B cell (primary cell): ENCODE measurements at regions not wholly inside any gene's neighbourhood (a gene's known extent, or its start where the extent isn't known, plus 50 kb on each side); places are given as distances from the start of the nearest gene placed in this dataset.

Experiments
- ATAC-seq: fragments of 200-7000 bp; cut with Tn5 transposase; one replicate; pipeline ENCODE4 v1.10.0; 2021; ENCODE audit warnings: low read depth, mild to moderate bottlenecking, moderate number of reproducible peaks, moderate library complexity
- CTCF ChIA-PET: fragments of 350-600 bp; sonication (Branson Sonifier 250); formaldehyde crosslinking; loops from one replicate; lab custom pipeline; 2021; ENCODE audit warnings: antibody characterized with exemption, inconsistent platforms; lab: Charles Lee
- POLR2A ChIA-PET: fragments of 350-600 bp; sonication (Branson Sonifier 250); formaldehyde crosslinking; loops from one replicate; lab custom pipeline; 2021; ENCODE audit warnings: antibody characterized with exemption; lab: Charles Lee
- DNase-seq: peaks from one replicate; pipeline ENCODE4 v3.0.0; 2013
- H2AFZ ChIP-seq: 2 replicates; pipeline ENCODE4 v1.6.1; 2012; ENCODE audit warnings: mild to moderate bottlenecking, low read depth, low read length; ENCODE audit not compliant: insufficient read depth, poor library complexity, severe bottlenecking
- H3K27ac ChIP-seq, 2 donors: 1 replicate in 1 of 2; 2 replicates in 1 of 2; pipeline ENCODE4 v1.5.1; 2012 to 2013; ENCODE audit warnings: low read length in 2 of 2, mild to moderate bottlenecking in 2 of 2, moderate library complexity in 1 of 2
- H3K27me3 ChIP-seq, 4 experiments: fragments of 200-600 bp in 1 of 4; sonication (generic) in 1 of 4; replicated peaks in 1 of 4; 1 replicate in 2 of 4; 2 replicates in 2 of 4; pipeline versions ENCODE4 v1.6.1 to v1.7.0; 2013 to 2016; ENCODE audit warnings: low read length in 3 of 4, mild to moderate bottlenecking in 2 of 4, mixed read lengths in 1 of 4, moderate library complexity in 1 of 4; ENCODE audit not compliant: insufficient read depth in 4 of 4, control insufficient read depth in 3 of 4; ENCODE audit errors: control extremely low read depth in 1 of 4
- H3K36me3 ChIP-seq, 2 experiments: replicated peaks in 1 of 2; 1 replicate in 1 of 2; 2 replicates in 1 of 2; pipeline versions ENCODE4 v1.6.1 to v1.7.1; 2013; ENCODE audit warnings: low read length in 1 of 2; ENCODE audit not compliant: insufficient read depth in 2 of 2, control insufficient read depth in 1 of 2; ENCODE audit errors: control extremely low read depth in 1 of 2, extremely low read depth in 1 of 2
- H3K4me1 ChIP-seq, 2 donors: fragments of 200-600 bp in 1 of 2; sonication (generic) in 1 of 2; 1 replicate in 1 of 2; 2 replicates in 1 of 2; pipeline versions ENCODE4 v1.5.1 to v1.6.1; 2013 to 2017; ENCODE audit warnings: low read length in 2 of 2; ENCODE audit not compliant: control insufficient read depth in 2 of 2, insufficient read depth in 2 of 2
- H3K4me2 ChIP-seq: replicated peaks from 2 replicates; pipeline ENCODE3; 2012; ENCODE audit warnings: mild to moderate bottlenecking, low read depth, low read length; ENCODE audit not compliant: poor library complexity, severe bottlenecking
- H3K4me3 ChIP-seq, 5 experiments: fragments of 200-600 bp in 1 of 5; sonication (generic) in 1 of 5; 1 replicate in 3 of 5; 2 replicates in 2 of 5; pipeline versions ENCODE4 v1.5.1 to v1.7.0; 2011 to 2016; ENCODE audit warnings: low read length in 4 of 5, mild to moderate bottlenecking in 4 of 5, low read depth in 2 of 5, control low read depth in 1 of 5, moderate library complexity in 1 of 5; ENCODE audit not compliant: insufficient read depth in 1 of 5; ENCODE audit errors: control extremely low read depth in 1 of 5, extremely low read depth in 1 of 5
- H3K79me2 ChIP-seq: fragments of 200-600 bp; sonication (generic); one replicate; pipeline ENCODE4 v1.6.0; 2016; ENCODE audit warnings: low read length; ENCODE audit not compliant: control insufficient read depth, insufficient read depth
- H3K9ac ChIP-seq: fragments of 200-600 bp; sonication (generic); 2 replicates; pipeline ENCODE4 v1.6.1; 2017; ENCODE audit warnings: mild to moderate bottlenecking, low read length, moderate library complexity
- H3K9me3 ChIP-seq, 3 donors: one replicate each; pipeline versions ENCODE4 v1.6.1 to v1.7.1; 2013; ENCODE audit warnings: low read length in 2 of 3; ENCODE audit not compliant: control insufficient read depth in 2 of 3, insufficient read depth in 1 of 3; ENCODE audit errors: control extremely low read depth in 1 of 3
- H4K20me1 ChIP-seq: 2 replicates; pipeline ENCODE4 v1.6.0; 2012; ENCODE audit warnings: mild to moderate bottlenecking, low read length; ENCODE audit not compliant: insufficient read depth, control insufficient read depth, poor library complexity, severe bottlenecking
- H3K27ac Mint-ChIP-seq: one replicate; pipeline ENCODE4 v1.8.0; 2021; ENCODE audit warnings: mixed read lengths
- H3K27me3 Mint-ChIP-seq: one replicate; pipeline ENCODE4 v1.8.0; 2021; ENCODE audit warnings: mixed read lengths
- H3K4me1 Mint-ChIP-seq: one replicate; pipeline ENCODE4 v1.8.0; 2021; ENCODE audit warnings: mixed read lengths
- H3K4me3 Mint-ChIP-seq: one replicate; pipeline ENCODE4 v1.8.0; 2021; ENCODE audit warnings: mixed read lengths
- H3K9me3 Mint-ChIP-seq: one replicate; pipeline ENCODE4 v1.8.0; 2022; ENCODE audit warnings: mixed read lengths; ENCODE audit not compliant: insufficient read depth
- EZH2 ChIP-seq: IDR thresholded peaks from 2 replicates; pipeline ENCODE4 v1.6.1; 2012; ENCODE audit warnings: borderline replicate concordance, low read depth, mild to moderate bottlenecking, moderate library complexity, low read length; ENCODE audit not compliant: insufficient read depth, poor library complexity, severe bottlenecking
- WGBS: methylation state at CpG from one replicate; pipeline ENCODE4 v1.1.5; 2013; ENCODE audit warnings: missing lambda C conversion rate; ENCODE audit not compliant: insufficient coverage; 5-methylcytosine and 5-hydroxymethylcytosine counted together
- intact Hi-C: fragments of 100-400 bp; cut with micrococcal nuclease; formaldehyde crosslinking; loops from one replicate; pipeline ENCODE4 v1.10.0; 2022
- TF ChIP-seq, protein P1 (sequence below): fragments of 200-600 bp; IDR thresholded peaks from one replicate; pipeline ENCODE4 v1.8.0; 2022; ENCODE audit warnings: antibody characterized with exemption, mild to moderate bottlenecking

GRCh38 chr13:80263745-80264513 is 77.0 kb downstream of the SPRY2 start:
- Histone ChIP-seq H3K27me3 (no peaks in the 10 kb centered on the region), H4K20me1 (no peaks in the 10 kb centered on the region), H3K9ac (no peak overlapping the region), H3K79me2 (no peaks in the 10 kb centered on the region), H3K36me3 (no peaks in the 10 kb centered on the region), H3K27ac (no peak overlapping the region), H3K9me3 (peaks cover 0 to 12% (median 2%) of the 10 kb centered on the region in 3 donors), H2AFZ (no peak overlapping the region), H3K4me3 (no peak overlapping the region), H3K4me2 (no peak overlapping the region), H3K4me1 (no peaks in the 10 kb centered on the region)
- Mint-ChIP-seq H3K9me3 (peaks cover 2% of the 10 kb centered on the region), H3K4me3 (no peak overlapping the region), H3K27me3 (no peaks in the 10 kb centered on the region), H3K27ac (no peak overlapping the region), H3K4me1 (no peaks in the 10 kb centered on the region)
- ChIA-PET POLR2A (no interaction called here), CTCF (no interaction called here)
- DNase-seq (no peak), ATAC-seq (no peak)
- 78% methylated on average over 4 of the region's 5 CpGs for WGBS
- intact Hi-C loops, result no loop called here
- TF ChIP-seq, protein P1, sequence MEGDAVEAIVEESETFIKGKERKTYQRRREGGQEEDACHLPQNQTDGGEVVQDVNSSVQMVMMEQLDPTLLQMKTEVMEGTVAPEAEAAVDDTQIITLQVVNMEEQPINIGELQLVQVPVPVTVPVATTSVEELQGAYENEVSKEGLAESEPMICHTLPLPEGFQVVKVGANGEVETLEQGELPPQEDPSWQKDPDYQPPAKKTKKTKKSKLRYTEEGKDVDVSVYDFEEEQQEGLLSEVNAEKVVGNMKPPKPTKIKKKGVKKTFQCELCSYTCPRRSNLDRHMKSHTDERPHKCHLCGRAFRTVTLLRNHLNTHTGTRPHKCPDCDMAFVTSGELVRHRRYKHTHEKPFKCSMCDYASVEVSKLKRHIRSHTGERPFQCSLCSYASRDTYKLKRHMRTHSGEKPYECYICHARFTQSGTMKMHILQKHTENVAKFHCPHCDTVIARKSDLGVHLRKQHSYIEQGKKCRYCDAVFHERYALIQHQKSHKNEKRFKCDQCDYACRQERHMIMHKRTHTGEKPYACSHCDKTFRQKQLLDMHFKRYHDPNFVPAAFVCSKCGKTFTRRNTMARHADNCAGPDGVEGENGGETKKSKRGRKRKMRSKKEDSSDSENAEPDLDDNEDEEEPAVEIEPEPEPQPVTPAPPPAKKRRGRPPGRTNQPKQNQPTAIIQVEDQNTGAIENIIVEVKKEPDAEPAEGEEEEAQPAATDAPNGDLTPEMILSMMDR, result no peak
- no peak for TF ChIP-seq EZH2

DNA sequence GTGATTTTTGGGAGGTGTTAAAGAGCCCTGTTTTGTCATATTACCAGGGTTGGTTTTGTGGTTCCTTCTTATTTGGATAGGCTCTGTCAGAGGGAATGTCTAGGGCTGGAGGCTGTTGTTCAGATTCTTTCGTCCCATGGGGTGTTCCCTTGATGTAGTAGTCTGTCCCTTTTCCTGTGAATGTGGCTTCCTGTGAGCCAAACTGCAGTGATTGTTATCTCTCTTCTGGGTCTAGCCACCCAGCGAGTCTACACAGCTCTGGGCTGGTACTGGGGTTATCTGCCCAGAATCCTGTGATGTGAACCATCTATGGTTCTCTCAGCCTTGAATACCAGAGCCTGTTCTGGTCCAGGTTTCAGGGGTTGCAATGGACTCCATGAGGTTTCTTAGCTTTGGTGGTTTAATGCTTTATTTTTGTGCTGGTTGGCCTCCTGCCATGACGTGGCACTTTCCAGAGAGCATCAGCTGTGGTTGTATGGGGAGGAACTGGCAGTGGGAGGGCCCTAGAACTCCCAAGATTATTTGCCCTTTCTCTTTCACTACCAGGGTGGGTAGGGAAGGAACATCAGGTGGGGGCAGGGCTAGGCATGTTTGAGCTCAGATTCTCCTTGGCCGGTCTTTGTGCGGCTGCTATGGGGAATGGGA is 78.8 kb downstream of the SPRY2 start:
- ATAC-seq, result no peak
- CTCF ChIA-PET, result no interaction called here
- no peak overlapping the region for H3K4me2 ChIP-seq

More for the DNA sequence above, 78.8 kb downstream of the SPRY2 start:
- WGBS, result 94% methylated on average over 3 of the region's 5 CpGs
- no peaks in the 10 kb centered on the region for H3K4me1 Mint-ChIP-seq
- peaks cover 2% of the 10 kb centered on the region for H3K9me3 Mint-ChIP-seq
- Histone ChIP-seq H3K79me2 (no peaks in the 10 kb centered on the region), H3K9me3 (peaks cover 0 to 12% (median 2%) of the 10 kb centered on the region in 3 donors), H2AFZ (no peak overlapping the region), H3K4me1 (no peaks in the 10 kb centered on the region), H3K27me3 (no peaks in the 10 kb centered on the region), H3K36me3 (no peaks in the 10 kb centered on the region), H3K27ac (no peak overlapping the region), H3K4me3 (no peak overlapping the region), H4K20me1 (no peaks in the 10 kb centered on the region), H3K9ac (no peak overlapping the region)
- no peak overlapping the region for H3K4me3 Mint-ChIP-seq
- POLR2A ChIA-PET, result no interaction called here
- DNase-seq, result no peak
- intact Hi-C loops, result no loop called here
- no peaks in the 10 kb centered on the region for H3K27me3 Mint-ChIP-seq
- no peak overlapping the region for H3K27ac Mint-ChIP-seq
- TF ChIP-seq, protein P1, result no peak
- no peak for TF ChIP-seq EZH2
